GM12872 (cell line): ENCODE measurements at regions not wholly inside any gene's neighbourhood (a gene's known extent, or its start where the extent isn't known, plus 50 kb on each side); places are given as distances from the start of the nearest gene placed in this dataset.

Source experiments
- CTCF ChIP-seq: IDR thresholded peaks from 3 replicates; pipeline ENCODE4 v1.5.1; 2011; ENCODE audit warnings: low read depth, mild to moderate bottlenecking, low read length, moderate library complexity; ENCODE audit not compliant: insufficient read depth

- TF ChIP-seq CTCF: no peak
Observed at GRCh38 chr1:4121293-4121684, 221.2 kb upstream of the C1orf174 start.

GRCh38 chr1:4121834-4122512, 221.9 kb upstream of the C1orf174 start:
- no peak for TF ChIP-seq CTCF

GRCh38 chr1:4122513-4123160, 222.6 kb upstream of the C1orf174 start:
- TF ChIP-seq CTCF: no peak

- TF ChIP-seq CTCF: no peak
Observed at GRCh38 chr1:4124631-4125145, 224.6 kb upstream of the C1orf174 start.

- TF ChIP-seq CTCF: no peak
Observed at GRCh38 chr1:4126251-4126650, 226.2 kb upstream of the C1orf174 start.

- no peak for TF ChIP-seq CTCF
Observed at GRCh38 chr1:4126731-4127591, 226.9 kb upstream of the C1orf174 start.

GRCh38 chr1:4127592-4128140, 227.6 kb upstream of the C1orf174 start:
- no peak for TF ChIP-seq CTCF
